GM19035 (cell line): ENCODE measurements at regions not wholly inside any gene's neighbourhood (a gene's known extent, or its start where the extent isn't known, plus 50 kb on each side); places are given as distances from the start of the nearest gene placed in this dataset.
"Not testable (repeated sequence)": the region's sequence is repeated elsewhere in the genome, so short reads cannot be mapped to it uniquely, and the experiment has no call there.

Source experiments
- ATAC-seq: cut with Tn5 transposase; IDR thresholded peaks from one replicate; pipeline ENCODE4 v1.9.1; 2021; ENCODE audit not compliant: unreplicated experiment

GRCh38 chr5:18517641-18518380 is 883.6 kb downstream of the TAF11L14 start:
- no peak for ATAC-seq

- ATAC-seq: no peak
Observed at GRCh38 chr5:18523380-18523779, 889.1 kb downstream of the TAF11L14 start.

- ATAC-seq: no peak
Observed at GRCh38 chr5:18526792-18527405, 892.6 kb downstream of the TAF11L14 start.

GRCh38 chr5:18533137-18533536 is 898.9 kb downstream of the TAF11L14 start:
- ATAC-seq: no peak

GRCh38 chr5:18534119-18534518 is 899.9 kb downstream of the TAF11L14 start:
- no peak for ATAC-seq

- not testable (repeated sequence) for ATAC-seq
Observed at GRCh38 chr5:18535753-18536152, 901.5 kb downstream of the TAF11L14 start.

GRCh38 chr5:18544421-18544820 is 910.2 kb downstream of the TAF11L14 start:
- no peak for ATAC-seq

- ATAC-seq: no peak
Observed at GRCh38 chr5:18546591-18546990, 912.3 kb downstream of the TAF11L14 start.

- no peak for ATAC-seq
Observed at GRCh38 chr5:18551716-18552115, 917.5 kb downstream of the TAF11L14 start.

- ATAC-seq: no peak
Observed at GRCh38 chr5:18553269-18553668, 919.0 kb downstream of the TAF11L14 start.

GRCh38 chr5:18560602-18561001 is 926.3 kb downstream of the TAF11L14 start:
- no peak for ATAC-seq

GRCh38 chr5:18563853-18564252 is 929.6 kb downstream of the TAF11L14 start:
- ATAC-seq: no peak

GRCh38 chr5:18566671-18567070 is 932.4 kb downstream of the TAF11L14 start:
- ATAC-seq: no peak

GRCh38 chr5:18576586-18576985 is 942.3 kb downstream of the TAF11L14 start:
- ATAC-seq: no peak

- ATAC-seq: no peak
Observed at GRCh38 chr5:18601185-18601584, 966.9 kb downstream of the TAF11L14 start.

- ATAC-seq: no peak
Observed at GRCh38 chr5:18602402-18602801, 968.1 kb downstream of the TAF11L14 start.

- ATAC-seq: no peak
Observed at GRCh38 chr5:18605186-18605585, 970.9 kb downstream of the TAF11L14 start.

GRCh38 chr5:18607570-18607969 is 973.3 kb downstream of the TAF11L14 start:
- no peak for ATAC-seq

GRCh38 chr5:18617191-18617590 is 982.9 kb downstream of the TAF11L14 start:
- not testable (repeated sequence) for ATAC-seq

GRCh38 chr5:18630458-18631045 is 996.3 kb downstream of the TAF11L14 start:
- no peak for ATAC-seq

GRCh38 chr5:18652404-18653215 is 1018.4 kb downstream of the TAF11L14 start:
- ATAC-seq: no peak
